Effector memory CD4-positive, alpha-beta T cell (primary cell): ENCODE measurements at regions not wholly inside any gene's neighbourhood (a gene's known extent, or its start where the extent isn't known, plus 50 kb on each side); places are given as distances from the start of the nearest gene placed in this dataset.

Experiments used
- DNase-seq, 3 donors: peaks; one replicate each; pipeline ENCODE4 v3.0.0-alpha.2; 2020
- H3K27ac ChIP-seq: 2 replicates; pipeline ENCODE4 v1.7.0; 2013; ENCODE audit warnings: mild to moderate bottlenecking, low read length, moderate library complexity; ENCODE audit not compliant: insufficient read depth, poor library complexity, severe bottlenecking
- H3K27me3 ChIP-seq: replicated peaks from 2 replicates; pipeline ENCODE4 v1.7.0; 2013; ENCODE audit warnings: mild to moderate bottlenecking, low read length; ENCODE audit not compliant: insufficient read depth, control insufficient read depth, poor library complexity, severe bottlenecking
- H3K36me3 ChIP-seq: 2 replicates; pipeline ENCODE4 v1.7.0; 2013; ENCODE audit warnings: mild to moderate bottlenecking, low read length, moderate library complexity; ENCODE audit not compliant: control insufficient read depth, insufficient read depth
- H3K4me1 ChIP-seq: 2 replicates; pipeline ENCODE4 v1.7.0; 2013; ENCODE audit warnings: low read length, mild to moderate bottlenecking; ENCODE audit not compliant: control insufficient read depth, insufficient read depth, poor library complexity, severe bottlenecking
- H3K4me3 ChIP-seq: 2 replicates; pipeline ENCODE4 v1.7.0; 2013; ENCODE audit warnings: low read length, low read depth, mild to moderate bottlenecking; ENCODE audit not compliant: insufficient read depth, poor library complexity, severe bottlenecking
- H3K9me3 ChIP-seq: 2 replicates; pipeline ENCODE4 v1.7.0; 2013; ENCODE audit warnings: mild to moderate bottlenecking, low read length, moderate library complexity; ENCODE audit not compliant: control insufficient read depth

GRCh38 chr14:30333934-30334333 lies 225.0 kb upstream of the G2E3 start:
- no peaks in the 10 kb centered on the region for H3K27me3 ChIP-seq
- no peak for DNase-seq
- H3K9me3 ChIP-seq, result no peaks in the 10 kb centered on the region
- no peaks in the 10 kb centered on the region for H3K4me1 ChIP-seq
- no peaks in the 10 kb centered on the region for H3K36me3 ChIP-seq
- H3K4me3 ChIP-seq, result no peak overlapping the region
- H3K27ac ChIP-seq, result no peak overlapping the region

- no peak overlapping the region for H3K4me3 ChIP-seq
- no peaks in the 10 kb centered on the region for H3K36me3 ChIP-seq
- no peak for DNase-seq
- no peaks in the 10 kb centered on the region for H3K27me3 ChIP-seq
- no peaks in the 10 kb centered on the region for H3K4me1 ChIP-seq
- H3K27ac ChIP-seq, result no peak overlapping the region
- H3K9me3 ChIP-seq, result no peaks in the 10 kb centered on the region
Observed at GRCh38 chr14:30337456-30337855, 221.5 kb upstream of the G2E3 start.

DNA sequence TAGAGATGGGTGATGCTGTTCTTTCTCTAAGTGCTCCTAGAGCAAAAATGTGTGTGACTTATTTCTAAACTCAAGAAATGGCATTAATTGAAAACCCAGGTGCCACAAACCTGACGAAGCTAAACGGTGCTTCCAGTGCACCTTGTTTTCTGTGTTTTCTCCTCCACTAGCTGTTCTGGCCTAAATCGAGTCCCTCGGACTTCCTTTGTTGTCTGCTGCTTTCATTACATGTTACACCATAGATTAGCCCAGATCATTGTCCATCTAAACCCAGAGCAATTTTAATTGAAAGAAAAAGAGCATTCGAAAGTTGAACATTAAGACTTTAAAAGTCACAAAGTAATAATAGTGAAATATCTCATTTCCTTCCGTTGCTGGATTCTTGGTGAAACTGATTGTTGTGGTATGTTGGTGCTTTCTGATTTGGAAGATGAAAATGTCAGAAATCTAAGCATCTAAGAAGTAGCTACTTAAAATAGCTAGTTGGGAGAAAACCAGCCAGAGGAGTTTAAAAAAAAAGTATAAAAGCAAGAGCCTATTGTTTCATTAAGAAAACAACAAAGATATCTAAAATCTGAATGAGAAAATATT lies 219.6 kb upstream of the G2E3 start:
- Histone ChIP-seq H3K9me3 (no peaks in the 10 kb centered on the region), H3K36me3 (no peaks in the 10 kb centered on the region), H3K27ac (no peak overlapping the region), H3K4me3 (no peak overlapping the region), H3K27me3 (no peaks in the 10 kb centered on the region), H3K4me1 (no peaks in the 10 kb centered on the region)
- DNase-seq, result no peak

- H3K36me3 ChIP-seq, result no peaks in the 10 kb centered on the region
- no peaks in the 10 kb centered on the region for H3K27me3 ChIP-seq
- H3K27ac ChIP-seq, result no peak overlapping the region
- no peaks in the 10 kb centered on the region for H3K9me3 ChIP-seq
- no peak overlapping the region for H3K4me3 ChIP-seq
- no peaks in the 10 kb centered on the region for H3K4me1 ChIP-seq
- no peak for DNase-seq
Observed at GRCh38 chr14:30340495-30340894, 218.5 kb upstream of the G2E3 start.

GRCh38 chr14:30345511-30345910 lies 213.4 kb upstream of the G2E3 start:
- Histone ChIP-seq H3K36me3 (no peaks in the 10 kb centered on the region), H3K9me3 (no peaks in the 10 kb centered on the region), H3K4me1 (no peaks in the 10 kb centered on the region), H3K4me3 (no peak overlapping the region), H3K27ac (no peak overlapping the region), H3K27me3 (no peaks in the 10 kb centered on the region)
- DNase-seq, result no peak

- H3K4me3 ChIP-seq, result no peak overlapping the region
- DNase-seq, result no peak
- no peaks in the 10 kb centered on the region for H3K36me3 ChIP-seq
- no peaks in the 10 kb centered on the region for H3K9me3 ChIP-seq
- H3K27ac ChIP-seq, result no peak overlapping the region
- no peaks in the 10 kb centered on the region for H3K4me1 ChIP-seq
- H3K27me3 ChIP-seq, result no peaks in the 10 kb centered on the region
Observed at GRCh38 chr14:30348445-30348844, 210.5 kb upstream of the G2E3 start.

DNA sequence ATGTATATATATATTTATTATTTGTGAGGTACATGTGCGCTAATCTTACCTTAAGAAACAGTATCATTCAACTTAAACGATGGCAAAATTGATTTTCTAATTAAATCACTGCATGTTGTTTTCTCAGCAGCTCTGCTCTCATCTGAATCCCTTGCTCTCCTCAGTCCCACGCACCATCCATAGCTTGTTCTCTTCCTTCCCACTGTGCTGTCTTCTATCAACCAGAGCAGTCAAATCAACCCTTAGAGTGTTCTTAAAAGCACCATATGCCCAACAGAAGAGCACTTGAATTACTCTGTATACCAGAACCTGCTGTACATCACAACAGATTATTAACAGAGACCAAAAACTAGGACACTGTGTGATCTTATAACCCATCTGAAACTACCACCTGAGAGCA lies 209.4 kb upstream of the G2E3 start:
- Histone ChIP-seq H3K4me3 (no peak overlapping the region), H3K4me1 (no peaks in the 10 kb centered on the region), H3K9me3 (no peaks in the 10 kb centered on the region), H3K27me3 (no peaks in the 10 kb centered on the region), H3K36me3 (no peaks in the 10 kb centered on the region), H3K27ac (no peak overlapping the region)
- no peak for DNase-seq

- Histone ChIP-seq H3K4me1 (no peaks in the 10 kb centered on the region), H3K4me3 (no peak overlapping the region), H3K27me3 (no peaks in the 10 kb centered on the region), H3K36me3 (no peaks in the 10 kb centered on the region), H3K9me3 (no peaks in the 10 kb centered on the region), H3K27ac (no peak overlapping the region)
- DNase-seq, result no peak
Observed at GRCh38 chr14:30354439-30354838, 204.5 kb upstream of the G2E3 start.

GRCh38 chr14:30355431-30355913 lies 203.5 kb upstream of the G2E3 start:
- H3K27ac ChIP-seq, result no peak overlapping the region
- no peaks in the 10 kb centered on the region for H3K9me3 ChIP-seq
- H3K36me3 ChIP-seq, result no peaks in the 10 kb centered on the region
- DNase-seq, result no peak
- no peaks in the 10 kb centered on the region for H3K27me3 ChIP-seq
- no peaks in the 10 kb centered on the region for H3K4me1 ChIP-seq
- no peak overlapping the region for H3K4me3 ChIP-seq

DNA sequence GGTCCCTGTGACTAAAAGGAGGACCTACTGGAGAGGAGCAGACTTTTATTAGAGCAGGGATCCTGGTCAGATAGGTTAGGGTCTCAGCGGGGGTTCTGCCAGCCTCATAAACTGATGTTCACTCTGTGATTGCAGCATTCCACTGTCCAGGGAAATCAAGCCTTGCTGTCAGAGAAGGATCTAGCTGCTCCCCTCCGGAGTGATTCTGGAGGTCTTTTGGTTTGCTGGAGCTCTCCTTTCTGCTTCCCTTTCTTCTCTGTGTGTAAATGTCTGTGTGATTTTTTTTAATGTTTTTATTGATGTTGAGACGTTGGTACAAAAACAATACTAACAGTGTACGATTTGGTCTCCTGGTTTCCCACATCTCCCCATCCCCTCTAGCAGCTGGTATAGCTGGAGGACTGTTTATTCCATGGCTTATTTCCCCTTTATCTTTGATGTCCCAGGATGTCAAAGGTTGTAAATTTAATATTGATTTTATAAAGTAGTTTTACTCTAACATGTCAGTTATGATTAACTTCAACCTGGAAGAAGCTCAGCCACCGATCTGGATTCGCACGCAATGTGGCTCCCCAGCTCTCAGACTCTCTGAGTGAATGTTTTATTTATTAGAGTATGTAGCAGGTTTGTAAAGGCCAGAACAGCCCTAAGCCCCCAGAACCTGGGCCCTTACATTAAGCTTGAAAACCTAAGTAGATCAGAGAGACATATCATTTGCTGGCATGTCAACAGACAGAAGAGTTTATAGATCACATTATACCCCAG lies 202.3 kb upstream of the G2E3 start:
- H3K27ac ChIP-seq, result no peak overlapping the region
- no peaks in the 10 kb centered on the region for H3K36me3 ChIP-seq
- no peaks in the 10 kb centered on the region for H3K4me1 ChIP-seq
- H3K4me3 ChIP-seq, result no peak overlapping the region
- no peaks in the 10 kb centered on the region for H3K9me3 ChIP-seq
- DNase-seq, result no peak
- no peaks in the 10 kb centered on the region for H3K27me3 ChIP-seq
